DOHH2 (cell line): ENCODE measurements at regions not wholly inside any gene's neighbourhood (a gene's known extent, or its start where the extent isn't known, plus 50 kb on each side); places are given as distances from the start of the nearest gene placed in this dataset.

ENCODE experiments used
- H3F3A ChIP-seq: fragments of 200-600 bp; sonication (generic), shearing (Covaris generic); 2 replicates; pipeline ENCODE4 v1.6.0; 2016; ENCODE audit warnings: antibody characterized with exemption, mild to moderate bottlenecking; ENCODE audit not compliant: control insufficient read depth, insufficient read depth
- H3K27ac ChIP-seq: fragments of 200-600 bp; sonication (generic); 2 replicates; pipeline ENCODE4 v1.5.1; 2014; ENCODE audit warnings: low read depth, mild to moderate bottlenecking, low read length, moderate library complexity
- H3K27me3 ChIP-seq: fragments of 200-600 bp; sonication (generic); 2 replicates; pipeline ENCODE4 v1.6.1; 2014; ENCODE audit warnings: mild to moderate bottlenecking, low read length, mixed read lengths; ENCODE audit not compliant: control insufficient read depth
- H3K36me3 ChIP-seq: fragments of 200-600 bp; sonication (generic); 2 replicates; pipeline ENCODE4 v1.6.1; 2014; ENCODE audit warnings: mild to moderate bottlenecking, low read length, moderate library complexity, mixed read lengths; ENCODE audit not compliant: control insufficient read depth
- H3K4me1 ChIP-seq: fragments of 200-600 bp; sonication (generic); 2 replicates; pipeline ENCODE4 v1.6.1; 2014; ENCODE audit warnings: mild to moderate bottlenecking, low read length, mixed read lengths; ENCODE audit not compliant: control insufficient read depth
- H3K4me2 ChIP-seq: fragments of 200-600 bp; sonication (generic); 2 replicates; pipeline ENCODE4 v1.6.0; 2014; ENCODE audit warnings: mild to moderate bottlenecking, low read length, moderate library complexity
- H3K4me3 ChIP-seq: fragments of 200-600 bp; sonication (generic); 2 replicates; pipeline ENCODE4 v1.5.1; 2014; ENCODE audit warnings: mild to moderate bottlenecking, low read length, mixed read lengths
- H3K79me2 ChIP-seq: fragments of 200-600 bp; sonication (generic); 2 replicates; pipeline ENCODE4 v1.6.1; 2014; ENCODE audit warnings: mild to moderate bottlenecking, low read length, mixed read lengths; ENCODE audit not compliant: control insufficient read depth
- H3K9me2 ChIP-seq: fragments of 200-600 bp; sonication (generic); replicated peaks from 2 replicates; pipeline ENCODE4 v1.6.1; 2014; ENCODE audit warnings: mild to moderate bottlenecking, low read length, mixed read lengths; ENCODE audit not compliant: control insufficient read depth
- H3K9me3 ChIP-seq: fragments of 200-600 bp; sonication (generic); 2 replicates; pipeline ENCODE4 v1.6.1; 2014; ENCODE audit warnings: antibody characterized with exemption, low read length, mixed read lengths; ENCODE audit not compliant: control insufficient read depth, insufficient read depth
- H4K20me1 ChIP-seq: fragments of 200-600 bp; sonication (generic); 2 replicates; pipeline ENCODE4 v1.6.0; 2014; ENCODE audit warnings: low read depth, mild to moderate bottlenecking, antibody characterized with exemption, low read length, moderate library complexity; ENCODE audit not compliant: control insufficient read depth, insufficient read depth
- CTCF ChIP-seq: fragments of 200-600 bp; sonication (generic); IDR thresholded peaks from one replicate; pipeline ENCODE4 v1.5.1; 2014; ENCODE audit warnings: antibody characterized with exemption, mild to moderate bottlenecking, low read depth, low read length; ENCODE audit not compliant: poor library complexity, severe bottlenecking
- EZH2phosphoT487 ChIP-seq: fragments of 200-600 bp; sonication (generic); IDR thresholded peaks from 2 replicates; pipeline ENCODE4 v1.6.1; 2017; ENCODE audit warnings: borderline replicate concordance, mild to moderate bottlenecking, antibody characterized with exemption, low read length, moderate library complexity, mixed read lengths

DNA sequence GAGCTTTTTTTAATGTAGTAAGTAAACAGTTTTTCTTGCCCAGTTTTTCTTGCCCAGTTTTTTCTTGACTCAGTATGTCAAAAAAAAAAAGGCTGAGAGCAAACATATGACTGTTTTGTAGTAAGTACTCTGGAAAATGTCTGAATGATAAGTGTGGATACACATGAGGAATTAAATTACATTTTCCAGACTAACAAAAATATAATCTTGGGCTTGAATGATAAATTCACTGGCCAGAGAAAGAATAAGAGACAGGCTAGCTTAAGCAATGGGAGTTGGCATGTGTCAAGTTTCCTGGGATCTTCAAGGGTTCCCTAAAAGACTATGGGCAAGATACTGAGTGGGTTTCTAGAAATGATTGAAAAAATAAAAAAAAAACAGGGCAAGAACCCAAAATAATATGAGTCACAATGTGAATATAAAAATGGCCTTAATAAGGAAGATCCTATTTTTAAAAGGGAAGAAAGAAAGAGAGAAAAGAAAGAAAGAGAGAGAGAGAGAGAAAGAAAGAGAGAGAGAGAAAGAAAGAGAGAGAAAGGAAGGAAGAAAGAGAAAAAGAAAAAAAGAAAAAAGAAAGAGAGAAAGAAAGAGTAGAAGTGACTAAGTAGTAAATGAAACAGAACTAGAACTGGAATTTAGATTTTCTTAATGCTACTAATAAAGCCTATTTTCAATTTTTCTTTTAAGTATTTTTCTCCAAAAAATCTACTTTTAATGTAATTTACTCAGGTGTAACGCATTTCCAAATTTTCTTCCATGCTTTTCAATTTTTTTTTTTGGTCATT lies 60.2 kb downstream of the TFPI2 start:
- H3K9me2 ChIP-seq, result no peaks in the 10 kb centered on the region
- TF ChIP-seq EZH2phosphoT487 (no peak), CTCF (no peak)
- H3K27ac ChIP-seq, result no peak overlapping the region
- no peaks in the 10 kb centered on the region for H3F3A ChIP-seq
- no peaks in the 10 kb centered on the region for H4K20me1 ChIP-seq
- no peaks in the 10 kb centered on the region for H3K4me1 ChIP-seq
- no peaks in the 10 kb centered on the region for H3K36me3 ChIP-seq
- H3K4me2 ChIP-seq, result no peak overlapping the region
- no peaks in the 10 kb centered on the region for H3K79me2 ChIP-seq
- no peaks in the 10 kb centered on the region for H3K9me3 ChIP-seq
- no peak overlapping the region for H3K4me3 ChIP-seq
- H3K27me3 ChIP-seq, result peaks cover 12% of the 10 kb centered on the region

DNA sequence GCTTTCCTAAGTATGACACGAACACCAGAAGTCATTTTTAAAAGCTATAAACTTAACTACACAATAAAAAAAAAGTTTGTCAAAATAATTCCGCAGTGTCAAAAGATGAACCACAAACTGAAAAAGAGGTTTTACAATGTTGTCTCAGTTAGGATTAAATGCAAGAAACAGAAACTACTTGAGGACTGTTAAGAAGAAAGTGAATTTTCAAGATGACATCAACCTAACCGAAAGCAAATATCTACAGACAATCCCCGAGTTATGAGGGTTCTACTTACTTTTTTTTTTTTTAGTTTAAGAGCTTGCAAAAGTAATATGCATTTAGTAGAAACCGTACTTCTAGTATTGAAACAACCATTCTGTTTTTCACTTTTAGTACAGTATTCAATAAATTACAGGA lies 62.3 kb downstream of the TFPI2 start:
- Histone ChIP-seq H3K79me2 (no peaks in the 10 kb centered on the region), H3K4me2 (no peak overlapping the region), H3K27ac (no peak overlapping the region), H3K4me1 (no peaks in the 10 kb centered on the region), H3K36me3 (no peaks in the 10 kb centered on the region), H3K9me2 (no peaks in the 10 kb centered on the region), H3K4me3 (no peak overlapping the region), H4K20me1 (no peaks in the 10 kb centered on the region), H3F3A (no peaks in the 10 kb centered on the region), H3K27me3 (peaks cover 17% of the 10 kb centered on the region), H3K9me3 (no peaks in the 10 kb centered on the region)
- TF ChIP-seq EZH2phosphoT487 (no peak), CTCF (no peak)

DNA sequence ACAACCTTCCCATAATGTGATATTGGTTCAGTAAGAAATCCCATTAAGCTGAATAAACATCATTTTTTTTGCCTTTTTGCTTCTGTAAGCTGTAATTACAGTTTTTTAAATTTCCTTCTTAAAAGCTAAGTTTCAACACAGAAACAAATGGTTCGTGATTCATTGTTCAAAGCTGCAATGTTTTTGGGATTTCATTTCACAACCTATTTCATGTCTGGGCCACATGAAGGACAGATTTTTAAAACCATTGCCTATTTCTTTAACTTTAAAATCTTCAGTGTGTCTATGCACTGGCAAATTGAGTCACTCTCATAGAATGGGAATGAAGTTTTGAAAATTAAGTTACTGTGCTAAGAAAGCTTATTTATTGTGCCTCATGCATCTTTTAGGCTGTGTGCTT lies 66.9 kb downstream of the TFPI2 start:
- H3K79me2 ChIP-seq, result no peaks in the 10 kb centered on the region
- no peaks in the 10 kb centered on the region for H4K20me1 ChIP-seq
- H3K4me3 ChIP-seq, result no peak overlapping the region
- peaks cover 18% of the 10 kb centered on the region for H3K27me3 ChIP-seq
- no peaks in the 10 kb centered on the region for H3K4me1 ChIP-seq
- no peaks in the 10 kb centered on the region for H3K9me2 ChIP-seq
- no peak overlapping the region for H3K27ac ChIP-seq
- no peaks in the 10 kb centered on the region for H3K9me3 ChIP-seq
- no peaks in the 10 kb centered on the region for H3F3A ChIP-seq
- TF ChIP-seq CTCF, result no peak
- TF ChIP-seq EZH2phosphoT487, result no peak
- no peaks in the 10 kb centered on the region for H3K36me3 ChIP-seq
- no peak overlapping the region for H3K4me2 ChIP-seq
